NCI-H1048 (cell line): ENCODE measurements at regions not wholly inside any gene's neighbourhood (a gene's known extent, or its start where the extent isn't known, plus 50 kb on each side); places are given as distances from the start of the nearest gene placed in this dataset.

Experiments used
- DNase-seq: peaks from one replicate; lab custom pipeline; 2025; lab: John Stamatoyannopoulos, UW

DNA sequence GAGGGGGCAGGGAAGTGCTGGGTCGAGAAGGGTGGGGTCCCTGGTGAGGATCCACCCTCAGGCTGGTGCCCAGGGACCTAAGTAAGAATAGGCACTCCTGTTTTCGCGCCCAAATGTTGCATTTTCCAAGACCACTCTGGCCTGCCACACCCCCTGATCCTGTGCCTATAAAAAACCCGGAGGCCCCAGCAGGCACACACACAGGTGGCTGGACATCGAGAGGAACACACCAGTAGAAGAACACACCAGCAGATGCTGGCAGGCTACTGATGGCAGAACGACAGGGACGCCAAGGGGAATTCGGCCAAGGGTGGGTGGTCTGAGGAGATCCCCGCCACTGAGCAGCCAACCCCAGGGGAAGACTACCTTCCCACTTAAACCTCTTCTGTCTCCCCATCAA, 633.9 kb upstream of the POT1 start:
- DNase-seq, result no peak

DNA sequence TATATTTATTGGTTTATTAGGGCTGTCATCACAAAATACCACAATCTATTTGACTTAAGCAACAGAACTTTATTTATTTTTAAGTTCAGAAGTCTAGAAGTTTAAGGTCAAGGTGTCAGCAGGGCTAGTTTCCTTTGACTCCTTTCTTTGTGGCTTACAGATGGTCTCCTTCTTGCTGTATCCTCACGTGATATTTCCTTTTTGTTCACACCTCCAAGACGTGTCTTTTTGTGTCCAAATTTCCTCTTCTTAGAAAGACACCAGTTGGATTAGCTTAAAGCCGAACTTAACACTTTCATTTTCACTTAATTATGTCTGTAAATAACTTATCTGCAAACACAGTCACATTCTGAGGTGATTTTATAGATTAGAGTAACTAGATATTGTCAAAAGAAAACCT, 631.4 kb upstream of the POT1 start:
- no peak for DNase-seq

DNA sequence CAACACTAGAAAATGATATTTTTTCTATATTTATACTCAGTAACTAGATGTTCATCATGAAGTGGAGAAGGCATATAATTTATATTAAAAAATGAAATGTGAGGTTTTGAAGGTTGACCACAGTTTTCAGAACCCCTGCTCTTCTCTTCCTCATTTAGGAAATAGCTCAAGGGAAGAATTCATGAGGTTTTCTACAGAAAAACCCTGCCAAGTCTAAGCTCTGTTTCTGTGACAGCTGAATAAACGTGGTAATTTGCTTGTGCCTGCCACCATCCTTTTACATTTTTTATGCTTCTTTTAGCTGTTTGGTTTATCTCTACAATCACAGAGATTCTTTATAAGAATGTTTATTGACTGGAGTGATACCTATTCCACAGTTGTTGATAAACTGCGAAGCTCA, 630.3 kb upstream of the POT1 start:
- DNase-seq, result no peak

DNA sequence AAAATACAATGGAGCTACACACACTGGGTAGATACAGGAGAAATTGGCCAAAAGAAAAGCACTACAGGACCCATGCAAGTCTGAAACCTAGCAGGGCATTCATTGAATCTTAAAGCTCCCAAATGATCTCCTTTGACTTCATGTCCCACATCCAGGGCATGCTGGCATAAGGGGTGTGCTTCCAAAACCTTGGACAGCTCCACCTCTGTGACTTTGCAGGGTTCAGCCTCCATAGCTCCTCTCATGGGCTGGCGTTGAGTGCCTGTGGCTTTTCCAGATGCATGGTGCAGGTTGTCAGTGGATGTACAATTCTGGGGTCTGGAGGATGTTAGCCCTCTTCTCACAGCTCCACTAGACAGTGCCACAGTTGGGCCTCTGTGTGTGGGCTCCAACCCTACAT, 626.3 kb upstream of the POT1 start:
- DNase-seq, result no peak

DNA sequence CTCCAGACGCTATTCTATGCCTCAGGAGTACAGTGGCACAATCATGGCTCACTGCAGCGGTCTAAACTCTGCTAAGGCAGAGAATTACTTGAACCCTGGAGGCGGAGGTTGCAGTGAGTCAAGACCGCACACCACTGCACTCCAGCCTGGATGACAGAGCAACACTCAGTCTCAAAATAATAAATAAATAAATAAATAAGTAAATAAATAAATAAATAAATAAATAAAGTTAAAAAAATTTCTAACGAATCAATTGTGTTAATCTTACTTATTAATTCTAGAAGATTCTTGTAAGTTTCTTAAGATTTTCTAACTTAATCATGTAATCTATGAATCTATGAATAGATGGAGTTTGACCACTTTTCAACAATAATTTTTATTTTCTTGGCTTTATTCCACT, 621.4 kb upstream of the POT1 start:
- DNase-seq, result no peak

DNA sequence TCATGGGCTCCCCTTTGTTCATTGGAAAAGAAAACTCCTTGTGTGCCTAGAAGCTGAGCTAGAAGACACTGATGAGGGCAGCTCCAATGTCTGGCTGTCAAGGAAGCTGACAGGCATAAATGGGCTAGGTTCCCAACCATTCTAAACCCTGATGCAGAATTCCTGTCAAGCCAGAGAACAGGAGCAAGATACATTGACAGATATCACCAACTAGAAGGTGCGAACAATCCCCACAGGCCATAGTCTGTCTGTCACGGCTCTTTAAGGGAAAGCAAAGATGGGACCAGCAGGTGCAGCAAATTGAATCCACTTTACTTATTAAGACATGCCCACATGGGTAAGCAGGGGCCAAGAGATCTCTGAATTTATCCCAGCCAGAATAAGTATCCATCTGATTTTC, 617.9 kb upstream of the POT1 start:
- no peak for DNase-seq

DNA sequence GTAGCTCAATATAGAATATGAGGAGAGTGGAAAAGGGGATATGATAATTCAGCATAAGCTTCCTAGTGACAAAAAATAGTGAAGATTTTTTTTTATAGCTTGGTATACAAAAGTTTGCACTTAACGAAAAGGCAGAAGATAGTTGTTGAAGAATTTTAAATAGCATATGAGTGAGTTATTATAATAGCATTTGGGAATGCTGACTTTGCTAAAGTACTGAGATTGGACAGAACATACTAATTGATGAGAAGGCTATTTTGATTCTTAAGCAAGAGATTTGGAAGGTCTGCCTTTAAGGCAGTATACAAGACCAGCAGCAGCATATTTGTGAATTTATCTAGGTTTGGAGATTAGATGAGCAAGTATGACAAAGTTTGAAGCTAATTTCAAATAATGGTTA, 600.9 kb upstream of the POT1 start:
- DNase-seq, result no peak

DNA sequence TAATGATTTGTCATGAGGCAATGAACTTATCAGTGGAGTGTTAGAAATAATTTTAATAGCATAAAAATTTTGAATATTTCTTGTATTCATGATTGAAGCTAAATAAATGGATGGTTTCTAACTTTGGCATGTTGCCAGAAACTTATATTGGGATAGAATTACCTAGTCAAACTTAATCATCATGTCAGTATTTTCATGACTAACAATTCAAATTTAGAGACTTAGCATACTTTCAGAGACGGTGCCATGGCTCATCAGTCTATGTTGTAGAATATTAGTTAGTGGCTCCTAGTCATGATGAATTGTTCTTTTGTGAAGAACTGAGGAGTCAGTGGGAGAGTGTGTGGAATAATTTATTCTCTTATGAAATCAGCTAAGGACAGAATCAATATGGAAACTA, 599.6 kb upstream of the POT1 start:
- no peak for DNase-seq

DNA sequence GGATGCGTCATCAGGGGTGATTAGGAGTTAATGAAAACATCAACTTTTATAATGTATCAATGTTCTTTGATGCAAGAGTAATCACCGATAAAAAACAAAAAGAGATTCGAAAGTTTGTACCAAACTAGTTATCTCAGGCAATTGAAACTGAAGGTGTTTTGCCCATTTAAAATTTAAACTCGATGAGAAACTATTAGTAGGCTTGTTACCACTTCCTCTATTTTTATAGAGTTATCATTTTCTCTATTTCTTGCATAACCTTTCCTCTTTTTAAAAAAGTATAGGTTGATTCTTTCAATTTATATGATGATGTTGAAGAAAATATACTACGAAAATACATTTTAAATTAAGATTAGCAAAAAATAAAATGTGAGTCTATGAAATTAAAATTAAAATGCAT, 597.3 kb upstream of the POT1 start:
- no peak for DNase-seq

DNA sequence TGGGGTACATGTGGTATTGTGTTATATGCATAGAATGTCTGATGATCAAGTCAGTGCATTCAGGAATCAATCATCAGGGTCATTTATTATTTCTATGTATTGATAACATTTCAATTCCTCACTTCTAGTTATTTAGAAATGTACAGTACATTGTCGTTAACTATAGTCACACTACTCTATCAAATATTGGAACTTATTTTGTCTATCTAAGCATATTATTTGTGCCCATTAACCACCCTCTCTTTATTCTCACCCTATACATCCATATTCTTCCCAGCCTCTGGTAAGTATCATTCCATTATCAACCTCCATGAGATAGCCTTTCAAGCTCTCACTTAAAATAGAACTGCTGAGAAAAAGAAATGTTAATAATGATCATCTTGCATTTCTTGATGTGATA, 596.5 kb upstream of the POT1 start:
- DNase-seq, result no peak

DNA sequence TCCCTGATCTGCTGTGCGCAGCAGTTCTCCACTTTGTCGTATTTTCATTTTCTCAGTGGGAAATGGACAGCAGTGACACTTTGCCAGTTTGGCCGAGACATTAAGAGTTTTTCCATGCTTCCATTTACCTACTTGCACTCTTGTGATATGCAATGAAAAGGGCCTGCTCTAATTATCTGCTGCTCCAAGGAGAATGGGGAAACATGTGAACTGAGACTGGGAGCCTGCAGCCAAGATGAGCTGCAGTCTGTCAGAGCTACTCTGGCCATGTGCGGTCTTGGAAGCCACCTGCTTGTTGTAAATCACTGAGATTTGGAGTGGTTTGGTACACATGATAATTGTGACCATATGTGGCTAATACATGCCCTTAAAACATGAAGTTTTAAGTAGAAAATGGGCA, 586.6 kb upstream of the POT1 start:
- no peak for DNase-seq

DNA sequence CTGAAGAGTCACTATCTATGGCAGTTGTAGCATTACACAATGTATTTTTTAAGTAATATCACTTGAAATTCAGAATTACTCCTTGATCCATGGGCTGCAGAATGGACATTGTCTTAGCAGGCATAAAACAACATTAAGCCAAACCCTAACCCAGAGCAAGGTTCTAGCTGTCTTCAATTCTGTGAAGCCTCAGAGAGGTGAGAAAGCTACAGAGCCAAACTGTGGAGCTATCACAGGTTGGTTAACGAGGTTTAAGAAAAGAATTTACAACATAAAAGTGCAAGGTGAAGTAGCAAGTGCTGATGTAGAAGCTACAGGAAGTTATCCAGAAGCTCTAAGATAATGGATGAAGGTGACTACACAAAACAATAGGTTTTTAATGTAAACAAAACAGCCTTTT, 582.7 kb upstream of the POT1 start:
- no peak for DNase-seq

DNA sequence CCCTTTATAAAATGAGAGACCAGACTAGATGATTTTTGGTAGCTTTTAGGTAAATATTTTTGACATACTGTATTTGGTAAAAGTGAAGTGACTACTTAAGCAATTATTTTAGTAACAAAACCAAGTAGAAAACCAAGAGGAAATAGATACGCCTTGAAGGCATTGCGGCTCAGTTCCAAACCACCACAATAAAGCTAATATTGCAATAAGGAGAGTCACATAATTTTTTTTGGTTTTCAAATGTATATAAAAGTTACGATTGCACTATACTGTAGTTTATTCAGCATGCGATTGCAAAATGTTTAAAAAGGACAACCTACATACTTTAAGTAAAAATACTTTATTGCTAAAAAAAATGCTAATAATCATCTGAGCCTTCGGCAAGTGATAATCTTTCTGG, 581.7 kb upstream of the POT1 start:
- no peak for DNase-seq

DNA sequence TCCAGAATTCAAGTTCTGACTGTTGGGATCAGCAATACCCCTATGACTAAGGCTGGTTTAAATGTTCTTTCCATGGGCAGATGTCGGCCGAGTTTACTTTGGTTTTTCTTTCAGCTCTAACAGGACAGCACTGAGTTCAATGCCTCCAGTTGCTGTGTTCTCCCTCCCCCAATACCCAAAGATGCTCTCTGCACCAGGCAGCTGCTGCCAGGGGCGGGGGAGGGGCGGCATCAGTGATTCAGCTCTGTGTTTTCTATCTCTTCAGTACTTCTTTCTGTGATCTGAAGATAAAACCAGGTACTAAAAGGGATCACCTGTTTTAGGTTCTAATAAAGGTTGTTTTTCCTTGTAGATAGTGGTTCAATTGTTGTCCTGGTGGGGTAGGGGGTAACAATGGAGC, 576.7 kb upstream of the POT1 start:
- no peak for DNase-seq

DNA sequence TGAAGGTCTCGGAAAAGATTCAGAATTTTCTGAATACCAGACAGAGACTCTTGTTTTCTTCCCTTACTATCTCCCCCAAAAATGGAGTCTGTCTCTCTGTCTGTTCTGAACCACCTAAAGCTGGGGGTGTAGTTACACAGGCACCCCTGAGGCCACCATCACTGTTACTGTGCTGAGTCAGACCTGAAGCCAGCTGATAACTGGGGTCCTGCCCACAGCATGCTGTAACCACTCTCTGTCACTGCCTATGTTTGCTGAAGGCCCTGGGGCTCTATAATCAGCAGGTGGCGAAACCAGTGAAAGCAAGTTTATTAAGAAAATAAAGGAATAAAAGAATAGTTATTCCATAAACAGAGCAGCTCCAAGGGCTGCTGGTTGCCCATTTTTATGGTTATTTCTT, 575.2 kb upstream of the POT1 start:
- DNase-seq, result no peak

DNA sequence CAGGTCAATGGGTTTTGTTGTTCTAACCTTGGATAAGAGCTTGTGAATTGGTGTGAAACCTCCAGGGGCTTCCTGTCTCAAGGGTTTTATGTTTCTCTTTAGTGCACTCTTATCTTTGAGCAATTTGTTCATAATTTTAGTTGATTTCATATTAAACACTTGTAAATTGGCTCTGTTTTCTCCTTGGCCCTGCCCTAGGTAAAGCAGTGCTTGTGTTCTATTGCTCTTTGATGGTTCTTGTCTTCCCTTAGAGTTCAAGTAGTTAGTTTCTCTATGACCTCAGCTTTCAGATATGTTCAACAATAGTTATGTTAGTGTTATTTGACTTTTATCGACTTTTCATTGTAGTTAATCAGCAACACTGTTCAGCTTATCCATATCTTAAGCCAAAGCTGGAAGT, 566.4 kb upstream of the POT1 start:
- DNase-seq, result no peak

DNA sequence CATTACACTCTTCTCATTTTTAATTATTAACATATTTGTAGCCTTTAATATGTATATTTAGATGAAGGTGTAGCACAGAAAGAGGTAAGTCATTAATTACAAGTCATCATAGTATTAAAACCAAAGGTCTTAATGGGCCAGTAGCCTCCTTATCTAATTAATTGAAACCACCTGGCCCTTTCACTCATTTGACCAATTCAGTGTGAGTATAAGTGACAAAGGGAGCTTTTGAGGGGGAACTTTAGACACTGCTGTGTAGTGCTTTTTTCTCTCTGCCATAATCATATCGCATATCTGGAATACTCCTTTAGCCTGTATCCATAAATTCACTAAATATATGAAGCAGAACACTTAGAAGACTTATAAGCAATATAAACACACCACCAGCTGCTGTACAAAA, 562.9 kb upstream of the POT1 start:
- DNase-seq, result no peak

DNA sequence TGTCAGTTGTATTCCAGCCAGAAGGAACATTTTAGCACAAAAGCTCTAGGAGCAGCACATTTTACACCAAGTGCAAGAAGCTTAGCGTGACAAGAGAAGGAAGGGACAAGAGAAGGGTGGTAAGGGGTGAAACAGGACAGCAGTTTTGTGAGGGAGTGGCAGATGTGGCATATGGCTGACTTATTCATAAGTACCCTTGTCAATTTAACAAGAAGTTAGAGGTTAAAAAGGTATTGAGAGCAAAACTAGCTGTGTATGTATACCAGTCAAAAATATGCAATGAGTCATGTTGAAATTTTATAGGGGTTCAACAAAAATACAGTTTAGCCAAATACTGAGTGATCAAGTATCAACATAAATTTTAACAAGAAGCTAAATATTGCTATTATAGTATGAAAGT, 561.5 kb upstream of the POT1 start:
- DNase-seq, result no peak

DNA sequence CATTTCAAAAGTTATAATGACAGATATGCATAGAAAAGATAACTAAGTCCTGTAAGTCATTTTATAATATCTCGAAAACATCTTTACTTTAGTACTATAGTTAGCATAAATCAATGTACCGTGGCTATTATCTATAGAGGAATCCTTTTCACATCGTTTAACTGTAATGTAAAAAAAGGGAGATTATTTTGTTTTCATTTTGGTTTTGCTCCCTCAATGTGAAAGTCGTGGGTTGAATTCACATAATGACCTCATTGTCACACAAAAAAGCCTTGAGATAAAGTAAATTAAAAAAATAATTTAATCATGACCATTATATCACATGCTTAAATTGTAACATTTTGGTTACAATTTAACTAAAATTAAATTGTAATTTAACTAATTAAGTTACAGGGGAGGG, 560.5 kb upstream of the POT1 start:
- DNase-seq, result no peak

DNA sequence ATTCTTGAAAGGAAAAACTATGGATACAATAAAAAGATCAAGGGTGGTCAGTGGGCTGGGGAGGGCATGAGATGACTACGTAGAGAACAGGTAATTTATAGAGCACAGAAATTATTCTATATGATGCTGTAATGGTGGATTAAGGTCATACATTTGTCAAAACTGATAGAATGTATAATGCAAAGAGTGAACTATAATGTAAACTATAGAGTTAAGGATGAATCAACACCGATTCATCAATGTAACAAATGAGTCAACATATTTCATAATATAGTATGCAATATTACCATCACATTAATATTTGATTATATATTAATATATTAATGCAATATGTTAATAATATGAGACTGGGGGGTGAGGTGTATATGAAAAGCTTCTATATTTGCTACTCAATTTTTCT, 555.6 kb upstream of the POT1 start:
- no peak for DNase-seq

DNA sequence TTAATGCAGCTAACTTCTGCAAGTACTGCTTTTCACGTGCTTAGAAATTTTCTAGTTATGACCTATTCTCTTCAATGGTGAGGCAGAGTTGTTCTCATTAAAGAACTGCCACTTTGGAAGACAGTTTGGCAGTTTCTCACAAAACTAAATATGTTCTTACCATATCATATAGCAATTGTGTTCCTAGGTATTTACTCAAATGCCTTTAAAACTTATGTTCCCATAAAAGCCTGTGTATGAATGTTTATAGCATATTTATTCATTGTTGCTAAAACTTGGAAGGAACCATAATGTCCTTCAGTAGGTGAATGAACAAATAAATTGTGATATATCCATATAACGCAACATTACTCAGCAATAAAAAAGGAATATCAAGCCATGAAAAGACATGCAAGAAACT, 555.1 kb upstream of the POT1 start:
- DNase-seq, result no peak

DNA sequence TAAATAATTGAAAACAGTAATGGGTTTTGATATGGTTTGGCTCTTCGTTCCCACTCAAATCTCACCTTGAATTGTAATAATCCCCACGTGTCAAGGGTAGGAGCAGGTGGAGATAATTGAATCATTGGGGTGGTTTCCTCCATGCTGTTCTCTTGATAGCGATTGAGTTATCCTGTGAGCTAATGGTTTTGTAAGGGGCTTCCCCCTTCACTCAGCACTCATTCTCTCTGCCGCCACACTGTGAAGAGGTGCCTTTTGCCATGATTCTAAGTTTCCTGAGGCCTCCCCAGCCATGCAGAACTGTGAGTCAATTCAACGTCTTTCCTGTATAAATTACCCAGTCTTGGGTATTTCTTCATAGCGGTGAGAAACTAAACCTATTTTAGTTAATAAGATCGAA, 551.7 kb upstream of the POT1 start:
- DNase-seq, result no peak

DNA sequence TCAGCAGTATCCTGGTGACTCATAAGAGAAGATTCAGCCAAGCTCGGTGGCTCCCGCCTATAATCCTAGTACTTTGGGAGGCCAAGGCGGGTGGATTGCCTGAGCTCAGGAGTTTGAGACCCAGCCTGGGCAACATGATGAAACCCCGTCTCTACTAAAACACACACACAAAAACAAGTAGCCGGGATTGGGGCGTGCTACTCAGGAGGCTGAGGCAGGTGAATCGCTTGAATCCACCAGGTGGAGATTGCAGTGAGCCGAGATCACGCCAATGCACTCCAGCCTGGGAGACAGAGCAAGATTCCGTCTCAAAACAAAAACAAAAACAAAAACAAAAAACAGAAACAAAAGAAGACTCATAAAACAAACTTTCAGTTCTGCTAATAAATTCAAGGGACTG, 551.1 kb upstream of the POT1 start:
- no peak for DNase-seq

DNA sequence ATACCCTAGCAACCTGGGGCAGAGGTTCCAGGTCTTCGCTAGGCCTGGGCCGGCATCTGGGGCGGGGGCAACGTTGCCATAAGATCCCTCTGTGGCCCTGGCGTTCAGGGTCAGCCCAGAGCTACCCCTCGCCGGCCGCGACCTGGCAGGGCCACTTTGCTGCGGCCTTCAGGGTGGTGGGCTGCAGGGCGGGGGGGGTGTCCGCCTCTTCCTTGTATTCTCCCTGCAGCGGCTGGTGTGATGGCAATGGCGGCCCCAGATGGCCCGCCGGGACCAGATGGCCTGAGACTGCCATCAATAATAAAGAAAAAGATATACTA, 539.2 kb upstream of the POT1 start:
- no peak for DNase-seq

DNA sequence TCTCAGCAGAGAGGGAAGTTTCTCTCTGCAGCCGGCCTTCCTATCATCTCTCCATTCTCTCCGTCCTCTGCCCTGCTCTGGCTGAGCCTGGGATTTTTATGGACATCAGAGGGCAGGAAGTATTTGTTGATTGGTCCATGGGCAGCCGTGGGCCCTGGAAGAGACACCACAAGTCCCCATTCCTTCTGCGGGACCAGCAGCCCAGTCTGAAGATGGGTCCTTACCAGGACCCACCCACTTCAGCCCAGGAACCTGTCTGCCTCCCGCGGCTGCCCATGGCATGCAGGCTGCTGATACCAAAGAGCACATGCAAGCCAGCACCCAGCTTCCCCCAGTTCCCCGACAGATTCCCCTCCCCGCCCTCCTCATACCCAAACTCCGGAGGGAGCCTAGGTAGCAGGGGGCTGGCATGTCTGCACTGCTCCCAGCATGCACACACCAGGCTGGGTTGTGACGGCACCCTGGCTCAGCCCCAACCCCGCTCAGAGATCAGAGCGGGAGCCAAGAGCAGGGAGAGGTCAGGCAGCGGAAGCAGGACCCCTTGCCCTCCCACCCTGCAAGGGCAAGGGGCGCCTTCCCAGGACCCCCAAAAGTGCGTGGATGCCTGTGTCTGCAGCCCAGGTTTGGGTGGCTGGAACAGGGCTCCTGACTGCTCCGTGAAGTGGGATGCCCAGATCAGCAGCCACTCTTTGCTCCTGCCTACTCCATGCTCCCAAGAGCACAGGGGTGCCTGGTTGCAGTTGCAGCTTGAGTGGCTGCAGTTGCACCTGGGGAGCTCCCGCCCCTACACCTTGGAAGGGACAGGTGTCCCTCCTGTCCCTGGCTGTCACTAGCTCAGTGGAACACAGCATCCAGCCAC, 538.6 kb upstream of the POT1 start:
- DNase-seq, result no peak
